Stimulated activated CD4-positive, alpha-beta T cell treated with anti-CD3 and anti-CD28 coated beads, Interleukin-15, amount 100 ng/mL, for 24 hours (primary cell): ENCODE measurements at regions not wholly inside any gene's neighbourhood (a gene's known extent, or its start where the extent isn't known, plus 50 kb on each side); places are given as distances from the start of the nearest gene placed in this dataset.
"Not testable (repeated sequence)": the region's sequence is repeated elsewhere in the genome, so short reads cannot be mapped to it uniquely, and the experiment has no call there.

Experiments
- DNase-seq: peaks from one replicate; pipeline ENCODE4 v3.0.0-alpha.2; 2020

- DNase-seq, result no peak
These were observed 50.7 kb upstream of the KLF7 start for GRCh38 chr2:207216457-207216856.

GRCh38 chr2:207217442-207217841 lies 51.7 kb upstream of the KLF7 start:
- no peak for DNase-seq

GRCh38 chr2:207219081-207219630 lies 53.4 kb upstream of the KLF7 start:
- DNase-seq, result no peak

GRCh38 chr2:207219676-207220501 lies 54.1 kb upstream of the KLF7 start:
- DNase-seq, result no peak

- no peak for DNase-seq
These were observed 56.0 kb upstream of the KLF7 start for GRCh38 chr2:207221731-207222130.

GRCh38 chr2:207223051-207223450 lies 57.3 kb upstream of the KLF7 start:
- peak; percentile 53 for DNase-seq

- DNase-seq, result no peak
These were observed 58.6 kb upstream of the KLF7 start for GRCh38 chr2:207224381-207224780.

GRCh38 chr2:207224791-207225482 lies 59.2 kb upstream of the KLF7 start:
- peak; percentile 75 for DNase-seq

GRCh38 chr2:207225773-207226172 lies 60.0 kb upstream of the KLF7 start:
- DNase-seq, result no peak

- no peak for DNase-seq
These were observed 60.5 kb upstream of the KLF7 start for GRCh38 chr2:207226243-207226642.

- no peak for DNase-seq
These were observed 60.9 kb upstream of the KLF7 start for GRCh38 chr2:207226671-207227061.

- DNase-seq, result no peak
These were observed 61.5 kb upstream of the KLF7 start for GRCh38 chr2:207227062-207227748.

GRCh38 chr2:207227749-207228145 lies 62.0 kb upstream of the KLF7 start:
- DNase-seq, result no peak

- no peak for DNase-seq
These were observed 62.7 kb upstream of the KLF7 start for GRCh38 chr2:207228402-207228801.

- no peak for DNase-seq
These were observed 63.4 kb upstream of the KLF7 start for GRCh38 chr2:207229161-207229560.

GRCh38 chr2:207230261-207231105 lies 64.7 kb upstream of the KLF7 start:
- no peak for DNase-seq

GRCh38 chr2:207231106-207231865 lies 65.5 kb upstream of the KLF7 start:
- DNase-seq, result no peak

GRCh38 chr2:207231967-207232366 lies 66.2 kb upstream of the KLF7 start:
- no peak for DNase-seq

- DNase-seq, result not testable (repeated sequence)
These were observed 67.4 kb upstream of the KLF7 start for GRCh38 chr2:207233141-207233540.

- no peak for DNase-seq
These were observed 68.0 kb upstream of the KLF7 start for GRCh38 chr2:207233731-207234130.

GRCh38 chr2:207235621-207236020 lies 69.9 kb upstream of the KLF7 start:
- no peak for DNase-seq
